Activated T-helper 1 cell treated with anti-CD3 and anti-CD28 coated beads, Interleukin-12 subunit alpha, Interleukin-12 subunit beta, Interleukin-2, Interleukin-4 antibody, amounts not matched to agents 30 ng/mL and 10 ng/mL and 1 ng/mL, durations not matched to agents 14 hours and 24 hours and 36 hours (primary cell): ENCODE measurements at regions not wholly inside any gene's neighbourhood (a gene's known extent, or its start where the extent isn't known, plus 50 kb on each side); places are given as distances from the start of the nearest gene placed in this dataset.

ENCODE experiments used
- DNase-seq: peaks from one replicate; pipeline ENCODE4 v3.0.0; 2021; ENCODE audit warnings: low spot score
- H3K27ac Mint-ChIP-seq: one replicate; pipeline ENCODE4 v1.8.0; 2021; ENCODE audit warnings: mild to moderate bottlenecking, mixed read lengths
- H3K27me3 Mint-ChIP-seq: one replicate; pipeline ENCODE4 v1.8.0; 2022; ENCODE audit warnings: mild to moderate bottlenecking, moderate library complexity, mixed read lengths; ENCODE audit not compliant: insufficient read depth
- H3K36me3 Mint-ChIP-seq: one replicate; pipeline ENCODE4 v1.8.0; 2021; ENCODE audit warnings: low read depth, mixed read lengths
- H3K4me1 Mint-ChIP-seq: one replicate; pipeline ENCODE4 v1.8.0; 2021; ENCODE audit warnings: low read depth, mixed read lengths
- H3K4me3 Mint-ChIP-seq: one replicate; pipeline ENCODE4 v1.8.0; 2021; ENCODE audit warnings: mild to moderate bottlenecking, moderate library complexity, mixed read lengths
- H3K9me3 Mint-ChIP-seq: one replicate; pipeline ENCODE4 v1.8.0; 2021; ENCODE audit warnings: mixed read lengths
- intact Hi-C: fragments of 100-400 bp; cut with micrococcal nuclease; formaldehyde crosslinking; loops from one replicate; pipeline ENCODE4 v1.15.1; 2024

GRCh38 chr16:50910736-50911100 is 168.8 kb downstream of the CYLD start:
- no peaks in the 10 kb centered on the region for H3K9me3 Mint-ChIP-seq
- intact Hi-C loops = no loop called here
- DNase-seq = no peak
- H3K36me3 Mint-ChIP-seq = no peaks in the 10 kb centered on the region
- H3K4me3 Mint-ChIP-seq = no peak overlapping the region
- peaks cover 7% of the 10 kb centered on the region for H3K27me3 Mint-ChIP-seq
- H3K4me1 Mint-ChIP-seq = no peaks in the 10 kb centered on the region
- no peak overlapping the region for H3K27ac Mint-ChIP-seq

DNA sequence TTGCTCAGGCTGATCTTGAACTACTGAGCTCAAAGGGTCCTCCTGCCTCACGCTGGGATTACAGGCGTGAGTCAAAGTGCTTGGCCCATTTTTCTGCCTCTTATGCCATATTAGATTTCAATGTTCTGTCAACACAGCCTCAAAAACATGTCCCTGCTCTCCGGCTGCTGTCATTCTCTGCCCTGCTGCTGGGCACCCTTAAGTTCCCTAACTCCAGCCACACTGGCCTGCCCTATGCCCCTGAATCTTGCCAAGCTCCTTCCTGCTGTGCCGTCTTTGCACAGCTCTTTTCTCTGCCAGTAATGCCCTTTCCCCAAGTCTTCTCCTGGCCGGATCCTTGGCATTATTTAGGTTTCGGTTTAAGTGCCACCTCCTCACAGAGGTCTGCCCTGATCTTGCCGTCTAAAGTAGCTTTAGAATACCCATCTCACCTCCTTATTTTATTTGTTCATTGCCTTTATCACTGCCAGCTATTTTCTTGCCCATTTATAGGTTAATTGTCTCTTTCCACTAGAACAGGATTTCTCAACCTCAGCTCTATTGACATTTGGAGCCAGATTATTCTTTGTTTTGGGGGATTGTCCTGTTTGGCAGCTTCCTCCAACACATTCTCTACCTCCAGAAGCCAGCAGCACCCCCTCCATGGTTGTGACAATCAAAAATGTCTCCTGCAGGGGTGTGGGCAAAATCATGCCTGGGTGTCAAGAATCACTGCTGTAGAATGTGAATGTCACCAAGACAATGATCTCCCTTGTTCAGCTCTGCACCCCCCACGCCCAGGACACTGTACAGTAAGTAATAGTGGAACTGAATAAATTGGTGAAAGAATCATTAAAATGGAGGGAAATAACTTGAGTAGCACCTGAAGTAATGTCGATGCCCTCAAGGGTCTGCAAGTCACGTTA is 168.2 kb downstream of the CYLD start:
- Mint-ChIP-seq H3K27me3 (peaks cover 7% of the 10 kb centered on the region), H3K27ac (no peak overlapping the region), H3K36me3 (no peaks in the 10 kb centered on the region), H3K4me3 (no peak overlapping the region), H3K9me3 (no peaks in the 10 kb centered on the region), H3K4me1 (no peaks in the 10 kb centered on the region)
- intact Hi-C loops = no loop called here
- no peak for DNase-seq

DNA sequence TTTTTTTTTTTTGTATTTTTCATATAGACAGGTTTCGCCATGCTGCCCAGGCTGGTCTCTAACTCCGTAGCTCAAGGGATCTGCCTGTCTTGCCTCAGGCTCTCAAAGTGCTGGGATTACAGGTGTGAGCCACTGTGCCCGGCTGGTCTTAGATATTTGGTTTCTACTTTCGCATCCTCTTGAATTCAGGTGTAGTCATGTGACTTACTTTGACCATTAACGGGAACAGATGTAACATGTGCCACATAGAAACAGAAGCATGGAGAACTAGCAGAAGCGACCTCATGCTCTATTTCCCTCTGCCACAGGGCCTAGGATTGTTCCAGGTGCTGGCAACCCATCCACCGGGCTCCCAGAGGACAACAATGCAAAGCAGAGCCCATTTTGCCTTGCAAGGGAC is 166.6 kb downstream of the CYLD start:
- Mint-ChIP-seq H3K4me1 (no peaks in the 10 kb centered on the region), H3K27me3 (peaks cover 7% of the 10 kb centered on the region), H3K36me3 (no peaks in the 10 kb centered on the region), H3K4me3 (no peak overlapping the region), H3K9me3 (no peaks in the 10 kb centered on the region), H3K27ac (no peak overlapping the region)
- DNase-seq = no peak
- intact Hi-C loops = no loop called here

DNA sequence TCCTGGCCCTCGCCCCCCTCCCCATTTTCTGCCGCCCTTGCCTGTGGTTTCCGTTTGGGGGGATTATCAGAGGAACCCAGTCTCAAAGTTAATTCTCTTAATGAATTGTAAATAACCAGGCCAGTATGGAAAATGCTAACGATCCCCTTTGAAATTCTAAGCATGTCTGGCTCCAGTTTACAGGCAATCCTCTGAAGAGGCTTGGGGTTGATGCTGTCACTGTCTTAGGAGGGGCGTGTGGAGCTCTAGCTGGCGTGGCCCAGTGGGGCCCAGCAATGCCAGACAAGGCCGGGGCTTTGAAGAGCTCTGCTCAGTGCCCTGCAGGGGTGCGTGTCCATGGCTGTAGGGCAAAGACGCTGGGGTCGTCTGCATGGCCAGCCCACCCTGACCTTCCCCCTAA is 164.6 kb downstream of the CYLD start:
- Mint-ChIP-seq H3K4me3 (no peak overlapping the region), H3K4me1 (no peaks in the 10 kb centered on the region), H3K36me3 (no peaks in the 10 kb centered on the region), H3K9me3 (no peaks in the 10 kb centered on the region), H3K27ac (no peak overlapping the region), H3K27me3 (peaks cover 6% of the 10 kb centered on the region)
- no peak for DNase-seq
- intact Hi-C loops = no loop called here

- Mint-ChIP-seq H3K36me3 (no peaks in the 10 kb centered on the region), H3K27ac (no peak overlapping the region), H3K27me3 (peaks cover 5% of the 10 kb centered on the region), H3K9me3 (no peaks in the 10 kb centered on the region), H3K4me1 (no peaks in the 10 kb centered on the region), H3K4me3 (no peak overlapping the region)
- no peak for DNase-seq
- intact Hi-C loops = no loop called here
These were observed 160.6 kb downstream of the CYLD start for GRCh38 chr16:50902457-50902856.

GRCh38 chr16:50901062-50901461 is 159.2 kb downstream of the CYLD start:
- Mint-ChIP-seq H3K36me3 (no peaks in the 10 kb centered on the region), H3K4me3 (no peak overlapping the region), H3K27me3 (peaks cover 5% of the 10 kb centered on the region), H3K27ac (no peak overlapping the region), H3K4me1 (no peaks in the 10 kb centered on the region), H3K9me3 (no peaks in the 10 kb centered on the region)
- DNase-seq = no peak
- intact Hi-C loops = no loop called here

- no peaks in the 10 kb centered on the region for H3K4me1 Mint-ChIP-seq
- intact Hi-C loops = no loop called here
These were observed 158.6 kb downstream of the CYLD start for GRCh38 chr16:50900391-50900942.

DNA sequence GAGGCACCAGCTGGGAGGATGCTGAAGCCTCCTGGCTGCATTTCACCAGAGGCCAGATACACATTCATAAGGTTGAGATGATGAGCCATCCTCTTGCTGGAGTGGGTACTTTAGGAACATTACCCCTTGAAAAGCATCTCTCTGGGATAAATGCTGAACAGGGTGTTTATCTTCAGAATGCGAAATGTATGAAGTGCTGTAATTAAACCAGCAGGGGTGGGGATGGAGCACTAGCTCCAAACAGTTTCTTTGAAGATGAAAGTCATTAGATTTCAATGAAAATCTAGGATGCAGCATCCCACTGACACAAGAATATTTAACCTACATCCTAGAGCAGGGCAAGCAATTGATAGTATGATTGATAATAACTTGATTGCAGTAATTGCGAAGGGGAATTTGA is 158.1 kb downstream of the CYLD start:
- no peak overlapping the region for H3K27ac Mint-ChIP-seq
- H3K36me3 Mint-ChIP-seq = no peaks in the 10 kb centered on the region
- H3K9me3 Mint-ChIP-seq = no peaks in the 10 kb centered on the region
- peaks cover 5% of the 10 kb centered on the region for H3K27me3 Mint-ChIP-seq
- H3K4me3 Mint-ChIP-seq = no peak overlapping the region
- H3K4me1 Mint-ChIP-seq = no peaks in the 10 kb centered on the region
- intact Hi-C loops = no loop called here
- DNase-seq = no peak

More at GRCh38 chr16:50900391-50900942, 158.6 kb downstream of the CYLD start:
- Mint-ChIP-seq H3K4me3 (no peak overlapping the region), H3K9me3 (no peaks in the 10 kb centered on the region), H3K27me3 (peaks cover 5% of the 10 kb centered on the region), H3K27ac (no peak overlapping the region), H3K36me3 (no peaks in the 10 kb centered on the region)
- DNase-seq = no peak

GRCh38 chr16:50889746-50890145 is 147.9 kb downstream of the CYLD start:
- Mint-ChIP-seq H3K9me3 (no peaks in the 10 kb centered on the region), H3K27me3 (peaks cover 4% of the 10 kb centered on the region), H3K27ac (no peak overlapping the region), H3K4me3 (no peak overlapping the region), H3K4me1 (no peaks in the 10 kb centered on the region), H3K36me3 (no peaks in the 10 kb centered on the region)
- intact Hi-C loops = no loop called here
- DNase-seq = no peak

DNA sequence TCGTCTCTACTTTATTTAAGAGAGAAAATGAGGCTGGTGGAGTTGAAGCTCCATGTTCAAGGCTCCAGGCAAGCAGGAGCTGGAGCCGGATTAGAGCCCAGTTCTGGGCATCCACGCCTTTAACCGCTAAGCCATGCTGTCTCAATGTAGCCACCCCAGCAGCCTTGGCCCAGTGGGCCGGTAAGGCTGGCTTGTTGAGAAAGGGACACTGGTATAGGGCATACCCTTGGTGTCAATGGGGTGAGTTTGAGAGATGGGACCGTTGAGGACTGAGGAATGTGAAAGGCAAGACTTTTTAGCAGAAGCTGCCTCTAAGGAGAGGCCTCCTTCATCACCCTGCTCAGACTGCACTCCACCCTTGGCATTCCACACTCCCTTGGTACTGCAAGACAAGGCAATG is 147.4 kb downstream of the CYLD start:
- Mint-ChIP-seq H3K9me3 (no peaks in the 10 kb centered on the region), H3K4me1 (no peaks in the 10 kb centered on the region), H3K27ac (no peak overlapping the region), H3K36me3 (no peaks in the 10 kb centered on the region), H3K4me3 (no peak overlapping the region), H3K27me3 (peaks cover 4% of the 10 kb centered on the region)
- intact Hi-C loops = no loop called here
- DNase-seq = no peak

GRCh38 chr16:50888486-50889261 is 146.8 kb downstream of the CYLD start:
- H3K4me1 Mint-ChIP-seq = no peaks in the 10 kb centered on the region
- H3K27me3 Mint-ChIP-seq = peaks cover 5% of the 10 kb centered on the region
- intact Hi-C loops = no loop called here
- no peak overlapping the region for H3K27ac Mint-ChIP-seq
- H3K36me3 Mint-ChIP-seq = no peaks in the 10 kb centered on the region
- H3K9me3 Mint-ChIP-seq = no peaks in the 10 kb centered on the region
- H3K4me3 Mint-ChIP-seq = no peak overlapping the region
- DNase-seq = no peak

DNA sequence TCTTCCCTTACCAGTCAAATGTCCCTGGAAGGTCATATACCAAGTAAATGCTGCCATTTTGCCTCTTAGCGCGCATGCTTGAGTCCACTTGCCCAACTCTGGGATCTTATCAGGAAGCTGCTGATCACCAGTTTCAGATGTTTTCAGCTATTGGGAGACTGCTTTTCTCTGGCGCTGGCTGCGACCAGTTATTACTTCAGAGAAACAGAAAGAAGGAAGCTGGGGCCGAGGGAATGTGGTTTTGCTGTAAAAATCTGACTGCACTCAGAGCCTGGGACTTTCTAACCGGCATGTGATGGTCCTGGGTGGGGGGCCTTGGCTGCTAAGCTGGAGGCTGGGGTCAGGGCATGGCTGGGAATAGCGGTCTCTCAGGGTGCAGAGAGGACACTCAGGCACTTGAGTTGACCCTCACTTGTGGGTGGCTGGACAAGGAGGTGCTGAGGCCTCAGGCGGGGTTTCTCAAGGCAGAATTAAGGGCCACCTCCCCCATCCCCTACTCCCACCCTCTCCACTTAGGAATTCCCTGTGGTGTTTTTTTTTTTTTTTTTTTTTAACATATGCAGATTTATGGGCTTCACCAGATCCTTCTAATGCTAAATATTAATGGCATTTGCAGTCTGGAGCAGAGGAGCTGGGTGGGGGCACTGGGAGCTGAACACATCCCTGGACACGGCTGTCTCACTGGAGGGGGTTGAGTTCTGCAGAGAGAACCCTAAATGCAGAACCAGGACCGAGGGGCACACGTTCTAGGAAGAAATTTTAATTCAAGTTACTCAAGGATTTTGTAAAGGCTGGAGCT is 145.8 kb downstream of the CYLD start:
- Mint-ChIP-seq H3K27ac (no peak overlapping the region), H3K9me3 (no peaks in the 10 kb centered on the region), H3K27me3 (peaks cover 6% of the 10 kb centered on the region), H3K36me3 (no peaks in the 10 kb centered on the region), H3K4me1 (no peaks in the 10 kb centered on the region), H3K4me3 (no peak overlapping the region)
- intact Hi-C loops = no loop called here
- no peak for DNase-seq
